Activated T-cell treated with anti-CD3 and anti-CD28 coated beads, Interleukin-2, amount 50 U/mL, for 4 hours (primary cell): ENCODE measurements at regions not wholly inside any gene's neighbourhood (a gene's known extent, or its start where the extent isn't known, plus 50 kb on each side); places are given as distances from the start of the nearest gene placed in this dataset.
"Not testable (repeated sequence)": the region's sequence is repeated elsewhere in the genome, so short reads cannot be mapped to it uniquely, and the experiment has no call there.

Experiments
- ATAC-seq, 2 donors: fragments of 200-7000 bp; cut with Tn5 transposase; one replicate each; pipeline ENCODE4 v1.10.0; 2021
- DNase-seq: peaks from one replicate; pipeline ENCODE4 v3.0.0-alpha.2; 2020
- H3K27me3 Mint-ChIP-seq: one replicate; pipeline ENCODE4 v1.8.0; 2021; ENCODE audit warnings: low read depth, mixed read lengths
- H3K36me3 Mint-ChIP-seq: one replicate; pipeline ENCODE4 v1.8.0; 2022; ENCODE audit warnings: mixed read lengths; ENCODE audit not compliant: insufficient read depth
- H3K4me1 Mint-ChIP-seq: one replicate; pipeline ENCODE4 v1.8.0; 2021; ENCODE audit warnings: low read depth, mixed read lengths
- H3K4me3 Mint-ChIP-seq: one replicate; pipeline ENCODE4 v1.8.0; 2021; ENCODE audit warnings: mild to moderate bottlenecking, moderate library complexity, mixed read lengths
- H3K9me3 Mint-ChIP-seq: one replicate; pipeline ENCODE4 v1.8.0; 2021; ENCODE audit warnings: mixed read lengths

- ATAC-seq, result no peak
- H3K4me3 Mint-ChIP-seq, result no peak overlapping the region
Measured at GRCh38 chr15:55074431-55074830, 122.3 kb downstream of the RSL24D1 start.

GRCh38 chr15:55063970-55064369, 132.8 kb downstream of the RSL24D1 start:
- ATAC-seq, H3K4me1 Mint-ChIP-seq, H3K4me3 Mint-ChIP-seq, DNase-seq, H3K27me3 Mint-ChIP-seq, H3K36me3 Mint-ChIP-seq: not testable (repeated sequence)
- H3K9me3 Mint-ChIP-seq, result peaks cover 17% of the 10 kb centered on the region

More at GRCh38 chr15:55074431-55074830, 122.3 kb downstream of the RSL24D1 start:
- Mint-ChIP-seq H3K36me3 (no peaks in the 10 kb centered on the region), H3K4me1 (peaks cover 17% of the 10 kb centered on the region), H3K27me3 (no peaks in the 10 kb centered on the region), H3K9me3 (peaks cover 15% of the 10 kb centered on the region)
- no peak for DNase-seq

- H3K27me3 Mint-ChIP-seq, result peaks cover 11% of the 10 kb centered on the region
- peaks cover 17% of the 10 kb centered on the region for H3K9me3 Mint-ChIP-seq
- DNase-seq, result no peak
- no peak for ATAC-seq
- H3K4me3 Mint-ChIP-seq, result no peak overlapping the region
- no peaks in the 10 kb centered on the region for H3K36me3 Mint-ChIP-seq
- no peaks in the 10 kb centered on the region for H3K4me1 Mint-ChIP-seq
Measured at GRCh38 chr15:55060836-55061235, 135.9 kb downstream of the RSL24D1 start.

GRCh38 chr15:55056500-55056899, 140.2 kb downstream of the RSL24D1 start:
- Mint-ChIP-seq H3K9me3 (no peaks in the 10 kb centered on the region), H3K36me3 (no peaks in the 10 kb centered on the region), H3K4me3 (no peak overlapping the region), H3K4me1 (no peaks in the 10 kb centered on the region), H3K27me3 (peaks cover 13% of the 10 kb centered on the region)
- DNase-seq, result no peak
- ATAC-seq, result no peak

GRCh38 chr15:55044162-55044561, 152.6 kb downstream of the RSL24D1 start:
- peaks cover 6% of the 10 kb centered on the region for H3K27me3 Mint-ChIP-seq
- H3K9me3 Mint-ChIP-seq, result no peaks in the 10 kb centered on the region
- no peak overlapping the region for H3K4me3 Mint-ChIP-seq
- ATAC-seq, result no peak
- H3K4me1 Mint-ChIP-seq, result no peaks in the 10 kb centered on the region
- DNase-seq, result no peak
- H3K36me3 Mint-ChIP-seq, result no peaks in the 10 kb centered on the region

GRCh38 chr15:55037071-55037470, 159.7 kb downstream of the RSL24D1 start:
- Mint-ChIP-seq H3K9me3 (no peaks in the 10 kb centered on the region), H3K4me3 (no peak overlapping the region), H3K36me3 (no peaks in the 10 kb centered on the region), H3K4me1 (no peaks in the 10 kb centered on the region), H3K27me3 (peaks cover 2% of the 10 kb centered on the region)
- ATAC-seq (no peak), DNase-seq (no peak)

- no peak for ATAC-seq
- H3K9me3 Mint-ChIP-seq, result no peaks in the 10 kb centered on the region
- no peaks in the 10 kb centered on the region for H3K4me1 Mint-ChIP-seq
- H3K27me3 Mint-ChIP-seq, result no peaks in the 10 kb centered on the region
- no peaks in the 10 kb centered on the region for H3K36me3 Mint-ChIP-seq
- DNase-seq, result no peak
- no peak overlapping the region for H3K4me3 Mint-ChIP-seq
Measured at GRCh38 chr15:55035749-55036148, 161.0 kb downstream of the RSL24D1 start.

GRCh38 chr15:55033574-55033973, 163.2 kb downstream of the RSL24D1 start:
- Mint-ChIP-seq H3K4me3 (no peak overlapping the region), H3K36me3 (no peaks in the 10 kb centered on the region), H3K9me3 (no peaks in the 10 kb centered on the region), H3K27me3 (peaks cover 2% of the 10 kb centered on the region), H3K4me1 (no peaks in the 10 kb centered on the region)
- DNase-seq (no peak), ATAC-seq (no peak)

GRCh38 chr15:55031727-55032126, 165.0 kb downstream of the RSL24D1 start:
- H3K4me3 Mint-ChIP-seq, result no peak overlapping the region
- ATAC-seq, result no peak
- peaks cover 5% of the 10 kb centered on the region for H3K27me3 Mint-ChIP-seq
- H3K4me1 Mint-ChIP-seq, result no peaks in the 10 kb centered on the region
- H3K36me3 Mint-ChIP-seq, result no peaks in the 10 kb centered on the region
- H3K9me3 Mint-ChIP-seq, result no peaks in the 10 kb centered on the region
- DNase-seq, result no peak

GRCh38 chr15:55026381-55026780, 170.4 kb downstream of the RSL24D1 start:
- ATAC-seq, result no peak
- Mint-ChIP-seq H3K27me3 (peaks cover 5% of the 10 kb centered on the region), H3K9me3 (no peaks in the 10 kb centered on the region), H3K4me3 (no peak overlapping the region), H3K4me1 (no peaks in the 10 kb centered on the region), H3K36me3 (no peaks in the 10 kb centered on the region)
- DNase-seq, result no peak

- Mint-ChIP-seq H3K27me3 (peaks cover 8% of the 10 kb centered on the region), H3K9me3 (no peaks in the 10 kb centered on the region), H3K4me1 (no peaks in the 10 kb centered on the region), H3K4me3 (no peak overlapping the region), H3K36me3 (no peaks in the 10 kb centered on the region)
- ATAC-seq, result no peak
- no peak for DNase-seq
Measured at GRCh38 chr15:55017635-55018034, 179.1 kb downstream of the RSL24D1 start.

- H3K36me3 Mint-ChIP-seq, result no peaks in the 10 kb centered on the region
- H3K27me3 Mint-ChIP-seq, result peaks cover 8% of the 10 kb centered on the region
- no peaks in the 10 kb centered on the region for H3K9me3 Mint-ChIP-seq
- no peak overlapping the region for H3K4me3 Mint-ChIP-seq
- no peaks in the 10 kb centered on the region for H3K4me1 Mint-ChIP-seq
- no peak for DNase-seq
- no peak for ATAC-seq
Measured at GRCh38 chr15:55016225-55016624, 180.5 kb downstream of the RSL24D1 start.

GRCh38 chr15:55015093-55015445, 181.7 kb downstream of the RSL24D1 start:
- H3K9me3 Mint-ChIP-seq, result no peaks in the 10 kb centered on the region
- H3K36me3 Mint-ChIP-seq, result no peaks in the 10 kb centered on the region
- DNase-seq (no peak), ATAC-seq (no peak)
- H3K27me3 Mint-ChIP-seq, result peaks cover 8% of the 10 kb centered on the region
- no peak overlapping the region for H3K4me3 Mint-ChIP-seq
- H3K4me1 Mint-ChIP-seq, result no peaks in the 10 kb centered on the region

- ATAC-seq, result no peak
- no peak for DNase-seq
- Mint-ChIP-seq H3K36me3 (no peaks in the 10 kb centered on the region), H3K4me3 (no peak overlapping the region), H3K27me3 (peaks cover 8% of the 10 kb centered on the region), H3K9me3 (no peaks in the 10 kb centered on the region), H3K4me1 (no peaks in the 10 kb centered on the region)
Measured at GRCh38 chr15:55014391-55015092, 182.2 kb downstream of the RSL24D1 start.

GRCh38 chr15:55008421-55008820, 188.3 kb downstream of the RSL24D1 start:
- H3K27me3 Mint-ChIP-seq, result no peaks in the 10 kb centered on the region
- DNase-seq (no peak), ATAC-seq (no peak)
- H3K4me3 Mint-ChIP-seq, result no peak overlapping the region
- H3K36me3 Mint-ChIP-seq, result no peaks in the 10 kb centered on the region
- no peaks in the 10 kb centered on the region for H3K4me1 Mint-ChIP-seq
- no peaks in the 10 kb centered on the region for H3K9me3 Mint-ChIP-seq

GRCh38 chr15:55007561-55007960, 189.2 kb downstream of the RSL24D1 start:
- ATAC-seq (no peak), DNase-seq (no peak)
- Mint-ChIP-seq H3K36me3 (no peaks in the 10 kb centered on the region), H3K27me3 (no peaks in the 10 kb centered on the region), H3K4me1 (no peaks in the 10 kb centered on the region), H3K9me3 (no peaks in the 10 kb centered on the region), H3K4me3 (no peak overlapping the region)
